ENCODE measurements at regions not wholly inside any gene's neighbourhood (a gene's known extent, or its start where the extent isn't known, plus 50 kb on each side); places are given as distances from the start of the nearest gene placed in this dataset.

GRCh38 chr6:164151161-164152120 is 736.9 kb downstream of the QKI start:
- in situ Hi-C loops (cut with MboI; ENCODE audit: low pct_unique_long_range_greater_than_20kb in 2 of 9, low sequenced_read_pairs in 9 of 9, unreplicated experiment in 9 of 9), result no loop called here
- 59 to 92% (median 77%) methylated on average over 2 to 19 of the region's 19 CpGs; no CpG with 5 or more reads in 1 of the 10 experiments for WGBS, 10 experiments

GRCh38 chr6:164150232-164150631 is 735.7 kb downstream of the QKI start:
- no peak overlapping the region for H3K27ac ChIP-seq
- H3K4me1 ChIP-seq (replicated peaks in 1 of 2), result peaks cover 25 to 27% of the 10 kb centered on the region in 2 donors
- in situ Hi-C loops (cut with MboI; ENCODE audit: low pct_unique_long_range_greater_than_20kb in 2 of 9, low sequenced_read_pairs in 9 of 9, unreplicated experiment in 9 of 9), result no loop called here
- no peak for ATAC-seq (replicated peaks in 6 of 8)
- WGBS, 10 experiments, result 23 to 100% (median 91%) methylated on average over 2 to 8 of the region's 8 CpGs; no CpG with 5 or more reads in 3 of the 10 experiments
- no peak overlapping the region for H3K4me3 ChIP-seq

More at GRCh38 chr6:164151161-164152120, 736.9 kb downstream of the QKI start:
- ATAC-seq (replicated peaks in 6 of 8), result peak in 5 of 8 experiments; percentile 64 to 89 (median 72)
- H3K27ac ChIP-seq, result peak overlapping the region in 1 of 2 donors; percentile 50
- no peak overlapping the region for H3K4me3 ChIP-seq
- H3K4me1 ChIP-seq (replicated peaks in 1 of 2), result peaks cover 25 to 27% of the 10 kb centered on the region in 2 donors

GRCh38 chr6:164148788-164149187 is 734.3 kb downstream of the QKI start:
- WGBS, 10 experiments, result 0 to 67% (median 24%) methylated on average over 1 of the region's 1 CpG; no CpG with 5 or more reads in 4 of the 10 experiments
- Histone ChIP-seq H3K4me3 (no peak overlapping the region), H3K27ac (peak overlapping the region in 1 of 2 donors; percentile 43), H3K4me1 (replicated peaks in 1 of 2) (peaks cover 25 to 27% of the 10 kb centered on the region in 2 donors)
- in situ Hi-C loops (cut with MboI; ENCODE audit: low pct_unique_long_range_greater_than_20kb in 2 of 9, low sequenced_read_pairs in 9 of 9, unreplicated experiment in 9 of 9), result no loop called here
- ATAC-seq (replicated peaks in 6 of 8), result peak; percentile 61 to 100 (median 90)

GRCh38 chr6:164144316-164144715 is 729.8 kb downstream of the QKI start:
- Histone ChIP-seq H3K27ac (no peak overlapping the region), H3K4me3 (no peak overlapping the region), H3K4me1 (replicated peaks in 1 of 2) (peaks cover 9 to 13% of the 10 kb centered on the region in 2 donors)
- in situ Hi-C loops (cut with MboI; ENCODE audit: low pct_unique_long_range_greater_than_20kb in 2 of 9, low sequenced_read_pairs in 9 of 9, unreplicated experiment in 9 of 9), result no loop called here
- 7 to 100% (median 81%) methylated on average over 1 to 11 of the region's 13 CpGs; no CpG with 5 or more reads in 1 of the 10 experiments for WGBS, 10 experiments
- no peak for ATAC-seq (replicated peaks in 6 of 8)

- WGBS, 10 experiments, result 18 to 93% (median 80%) methylated on average over 1 to 5 of the region's 5 CpGs
- ATAC-seq (replicated peaks in 6 of 8), result peak in 1 of 8 experiments; percentile 33
These were observed 727.8 kb downstream of the QKI start for GRCh38 chr6:164142322-164142721.

GRCh38 chr6:164135511-164136132 is 721.1 kb downstream of the QKI start:
- Histone ChIP-seq H3K4me3 (no peak overlapping the region), H3K27ac (no peak overlapping the region), H3K4me1 (replicated peaks in 1 of 2) (no peaks in the 10 kb centered on the region)
- 21 to 100% (median 78%) methylated on average over 1 to 5 of the region's 5 CpGs; no CpG with 5 or more reads in 1 of the 10 experiments for WGBS, 10 experiments
- ATAC-seq (replicated peaks in 6 of 8), result peak in 5 of 8 experiments; percentile 50 to 84 (median 66)
- in situ Hi-C loops (cut with MboI; ENCODE audit: low pct_unique_long_range_greater_than_20kb in 2 of 9, low sequenced_read_pairs in 9 of 9, unreplicated experiment in 9 of 9), result no loop called here

More at GRCh38 chr6:164142322-164142721, 727.8 kb downstream of the QKI start:
- H3K27ac ChIP-seq, result no peak overlapping the region
- in situ Hi-C loops (cut with MboI; ENCODE audit: low pct_unique_long_range_greater_than_20kb in 2 of 9, low sequenced_read_pairs in 9 of 9, unreplicated experiment in 9 of 9), result no loop called here
- no peak overlapping the region for H3K4me3 ChIP-seq
- H3K4me1 ChIP-seq (replicated peaks in 1 of 2), result peaks cover 3 to 4% of the 10 kb centered on the region in 2 donors

- 0 to 100% (median 78%) methylated on average over 1 to 2 of the region's 2 CpGs; no CpG with 5 or more reads in 4 of the 10 experiments for WGBS, 10 experiments
- in situ Hi-C loops (cut with MboI; ENCODE audit: low pct_unique_long_range_greater_than_20kb in 2 of 9, low sequenced_read_pairs in 9 of 9, unreplicated experiment in 9 of 9), result no loop called here
- Histone ChIP-seq H3K4me3 (no peak overlapping the region), H3K4me1 (replicated peaks in 1 of 2) (peaks cover 3 to 5% of the 10 kb centered on the region in 2 donors), H3K27ac (no peak overlapping the region)
- peak in 2 of 8 experiments; percentile 33 to 65 for ATAC-seq (replicated peaks in 6 of 8)
These were observed 718.6 kb downstream of the QKI start for GRCh38 chr6:164133095-164133494.

- in situ Hi-C loops (cut with MboI; ENCODE audit: low pct_unique_long_range_greater_than_20kb in 2 of 9, low sequenced_read_pairs in 9 of 9, unreplicated experiment in 9 of 9), result no loop called here
- Histone ChIP-seq H3K27ac (no peak overlapping the region), H3K4me3 (no peak overlapping the region), H3K4me1 (replicated peaks in 1 of 2) (peaks cover 3 to 20% of the 10 kb centered on the region in 2 donors)
- 14 to 100% (median 78%) methylated on average over 1 to 2 of the region's 2 CpGs for WGBS, 10 experiments
- no peak for ATAC-seq (replicated peaks in 6 of 8)
These were observed 716.1 kb downstream of the QKI start for GRCh38 chr6:164130585-164130984.

- WGBS, 10 experiments, result 80 to 100% (median 93%) methylated on average over 1 to 2 of the region's 2 CpGs; no CpG with 5 or more reads in 7 of the 10 experiments
- H3K27ac ChIP-seq, result no peak overlapping the region
- peak in 4 of 8 experiments; percentile 25 to 73 (median 42) for ATAC-seq (replicated peaks in 6 of 8)
- in situ Hi-C loops (cut with MboI; ENCODE audit: low pct_unique_long_range_greater_than_20kb in 2 of 9, low sequenced_read_pairs in 9 of 9, unreplicated experiment in 9 of 9), result no loop called here
- peaks cover 3 to 20% of the 10 kb centered on the region in 2 donors for H3K4me1 ChIP-seq (replicated peaks in 1 of 2)
- H3K4me3 ChIP-seq, result no peak overlapping the region
These were observed 715.6 kb downstream of the QKI start for GRCh38 chr6:164130151-164130550.

- 48 to 100% (median 84%) methylated on average over 1 to 4 of the region's 5 CpGs; no CpG with 5 or more reads in 3 of the 10 experiments for WGBS, 10 experiments
- Histone ChIP-seq H3K4me3 (no peak overlapping the region), H3K27ac (no peak overlapping the region), H3K4me1 (replicated peaks in 1 of 2) (peaks cover 3 to 20% of the 10 kb centered on the region in 2 donors)
- in situ Hi-C loops (cut with MboI; ENCODE audit: low pct_unique_long_range_greater_than_20kb in 2 of 9, low sequenced_read_pairs in 9 of 9, unreplicated experiment in 9 of 9), result no loop called here
- ATAC-seq (replicated peaks in 6 of 8), result no peak
These were observed 714.7 kb downstream of the QKI start for GRCh38 chr6:164129218-164129617.

GRCh38 chr6:164128101-164128500 is 713.6 kb downstream of the QKI start:
- WGBS, 10 experiments, result 0 to 100% (median 79%) methylated on average over 2 of the region's 2 CpGs; no CpG with 5 or more reads in 3 of the 10 experiments

GRCh38 chr6:164124986-164125385 is 710.5 kb downstream of the QKI start:
- in situ Hi-C loops (cut with MboI; ENCODE audit: low pct_unique_long_range_greater_than_20kb in 2 of 9, low sequenced_read_pairs in 9 of 9, unreplicated experiment in 9 of 9), result loop anchor here in 1 of 9 experiments (25.0 kb wide), 1 partner anchor 688 kb away; no protein-coding TSS in a partner anchor
- peak in 4 of 8 experiments; percentile 30 to 60 (median 38) for ATAC-seq (replicated peaks in 6 of 8)
- Histone ChIP-seq H3K4me3 (no peak overlapping the region), H3K27ac (no peak overlapping the region), H3K4me1 (replicated peaks in 1 of 2) (peaks cover 3 to 22% of the 10 kb centered on the region in 2 donors)
- 0 to 92% (median 76%) methylated on average over 1 to 5 of the region's 5 CpGs; no CpG with 5 or more reads in 1 of the 10 experiments for WGBS, 10 experiments

More at GRCh38 chr6:164128101-164128500, 713.6 kb downstream of the QKI start:
- Histone ChIP-seq H3K4me3 (no peak overlapping the region), H3K4me1 (replicated peaks in 1 of 2) (peaks cover 3 to 20% of the 10 kb centered on the region in 2 donors), H3K27ac (no peak overlapping the region)
- ATAC-seq (replicated peaks in 6 of 8), result peak in 5 of 8 experiments; percentile 25 to 88 (median 34)
- in situ Hi-C loops (cut with MboI; ENCODE audit: low pct_unique_long_range_greater_than_20kb in 2 of 9, low sequenced_read_pairs in 9 of 9, unreplicated experiment in 9 of 9), result no loop called here
